IMR-90 (cell line): ENCODE measurements at regions not wholly inside any gene's neighbourhood (a gene's known extent, or its start where the extent isn't known, plus 50 kb on each side); places are given as distances from the start of the nearest gene placed in this dataset.

Experiments
- ATAC-seq: fragments of 200-7000 bp; cut with Tn5 transposase; 2 replicates; pipeline ENCODE4 v1.9.1; 2020; ENCODE audit warnings: low read depth, mild to moderate bottlenecking, moderate library complexity
- BruUV-seq: library from RNA; stranded (reverse); fragments of 400-500 nt; replicated peaks from 2 replicates; lab custom pipeline; 2021; lab: Mats Ljungman, UMichigan
- CTCF ChIA-PET: fragments of 300-600 bp; formaldehyde crosslinking; extraction: SDS; loops from one replicate; lab custom pipeline; 2021; ENCODE audit warnings: antibody characterized with exemption; lab: Yijun Ruan, JAX
- POLR2A ChIA-PET: fragments of 300-600 bp; sonication (Branson Sonifier 250); formaldehyde crosslinking; loops from one replicate; lab custom pipeline; 2022; ENCODE audit warnings: antibody characterized with exemption; ENCODE audit not compliant: unreplicated experiment; lab: Charles Lee
- DNase-seq: peaks from one replicate; pipeline ENCODE4 v3.0.0; 2013
- H2AFZ ChIP-seq: replicated peaks from 2 replicates; pipeline ENCODE3; 2013; ENCODE audit warnings: low read length, mild to moderate bottlenecking; ENCODE audit not compliant: poor library complexity
- H2AK5ac ChIP-seq: 2 replicates; pipeline ENCODE4 v1.6.1; 2013; ENCODE audit warnings: low read depth, low read length, inconsistent platforms
- H2AK9ac ChIP-seq: replicated peaks from 2 replicates; pipeline ENCODE3; 2013; ENCODE audit warnings: mild to moderate bottlenecking, low read depth, low read length, moderate library complexity; ENCODE audit not compliant: poor library complexity
- H2BK120ac ChIP-seq: 2 replicates; pipeline ENCODE4 v1.6.1; 2013; ENCODE audit warnings: low read depth, low read length, inconsistent platforms
- H2BK15ac ChIP-seq: 3 replicates; pipeline ENCODE4 v1.6.1; 2013; ENCODE audit warnings: low read depth, low read length, inconsistent platforms
- H2BK20ac ChIP-seq: 2 replicates; pipeline ENCODE4 v1.6.1; 2013; ENCODE audit warnings: low read depth, mild to moderate bottlenecking, inconsistent platforms, low read length, moderate library complexity
- H2BK5ac ChIP-seq: 2 replicates; pipeline ENCODE4 v1.6.1; 2013; ENCODE audit warnings: mild to moderate bottlenecking, low read depth, low read length, inconsistent platforms; ENCODE audit not compliant: poor library complexity, severe bottlenecking
- H3K14ac ChIP-seq: replicated peaks from 2 replicates; pipeline ENCODE4 v1.6.1; 2013; ENCODE audit warnings: low read depth, low read length, inconsistent platforms
- H3K18ac ChIP-seq: 2 replicates; pipeline ENCODE4 v1.6.1; 2013; ENCODE audit warnings: low read depth, low read length, control low read depth
- H3K23ac ChIP-seq: 2 replicates; pipeline ENCODE4 v1.6.1; 2013; ENCODE audit warnings: low read depth, low read length, inconsistent platforms
- H3K27ac ChIP-seq: 2 replicates; pipeline ENCODE4 v1.5.1; 2013; ENCODE audit warnings: mild to moderate bottlenecking, control low read depth, low read length; ENCODE audit not compliant: insufficient read depth
- H3K27me3 ChIP-seq: 2 replicates; pipeline ENCODE4 v1.6.1; 2013; ENCODE audit warnings: low read length; ENCODE audit not compliant: control insufficient read depth, insufficient read depth
- H3K36me3 ChIP-seq: 2 replicates; pipeline ENCODE4 v1.6.1; 2013; ENCODE audit warnings: low read length, mixed read lengths; ENCODE audit not compliant: control insufficient read depth, insufficient read depth
- H3K4ac ChIP-seq: 2 replicates; pipeline ENCODE4 v1.6.1; 2013; ENCODE audit warnings: low read depth, low read length, inconsistent platforms
- H3K4me1 ChIP-seq: 2 replicates; pipeline ENCODE4 v1.6.1; 2013; ENCODE audit warnings: low read length, mixed read lengths; ENCODE audit not compliant: control insufficient read depth, insufficient read depth
- H3K4me2 ChIP-seq: 2 replicates; pipeline ENCODE4 v1.6.1; 2013; ENCODE audit warnings: low read depth, mild to moderate bottlenecking, control low read depth, low read length, moderate library complexity
- H3K4me3 ChIP-seq: 2 replicates; pipeline ENCODE4 v1.5.1; 2013; ENCODE audit warnings: low read depth, mild to moderate bottlenecking, control low read depth, low read length, moderate library complexity; ENCODE audit not compliant: insufficient read depth
- H3K56ac ChIP-seq: 2 replicates; pipeline ENCODE4 v1.6.1; 2013; ENCODE audit warnings: low read length, inconsistent platforms; ENCODE audit not compliant: insufficient read depth; ENCODE audit errors: extremely low read depth
- H3K79me1 ChIP-seq, 2 experiments: 2 replicates each; pipeline ENCODE4 v1.6.1; 2013; ENCODE audit warnings: low read length in 2 of 2, inconsistent platforms in 1 of 2, low read depth in 1 of 2
- H3K9ac ChIP-seq: 2 replicates; pipeline ENCODE4 v1.6.1; 2013; ENCODE audit warnings: low read depth, low read length, control low read depth
- H3K9me1 ChIP-seq: 2 replicates; pipeline ENCODE4 v1.6.1; 2013; ENCODE audit warnings: low read length, inconsistent platforms; ENCODE audit not compliant: insufficient read depth
- H3K9me3 ChIP-seq: 2 replicates; pipeline ENCODE4 v1.6.1; 2013; ENCODE audit warnings: low read length; ENCODE audit not compliant: control insufficient read depth, insufficient read depth
- H4K20me1 ChIP-seq: 2 replicates; pipeline ENCODE4 v1.6.1; 2013; ENCODE audit warnings: low read length, inconsistent platforms; ENCODE audit not compliant: insufficient read depth
- H4K5ac ChIP-seq: 2 replicates; pipeline ENCODE4 v1.6.1; 2013; ENCODE audit warnings: mild to moderate bottlenecking, low read depth, low read length, control low read depth
- H4K8ac ChIP-seq, 2 experiments: 2 replicates each; pipeline ENCODE4 v1.6.1; 2013; ENCODE audit warnings: low read depth in 2 of 2, low read length in 2 of 2, control low read depth in 1 of 2, inconsistent platforms in 1 of 2
- H4K91ac ChIP-seq: 2 replicates; pipeline ENCODE4 v1.6.1; 2013; ENCODE audit warnings: low read depth, low read length, inconsistent platforms; ENCODE audit not compliant: insufficient read depth
- BHLHE40 ChIP-seq: fragments of 150-350 bp; IDR thresholded peaks from 2 replicates; pipeline ENCODE4 v1.6.1; 2016; ENCODE audit warnings: mild to moderate bottlenecking, low read depth, low read length
- CEBPB ChIP-seq: IDR thresholded peaks from 2 replicates; pipeline ENCODE4 v1.6.1; 2012; ENCODE audit warnings: low read depth, low read length, improper control_type of control experiment
- CHD1 ChIP-seq: IDR thresholded peaks from 2 replicates; pipeline ENCODE4 v1.6.1; 2012; ENCODE audit warnings: low read depth, low read length, improper control_type of control experiment
- FOS ChIP-seq: fragments of 150-350 bp; IDR thresholded peaks from 2 replicates; pipeline ENCODE4 v1.6.1; 2016; ENCODE audit warnings: low read depth, low read length
- MAFK ChIP-seq: IDR thresholded peaks from 2 replicates; pipeline ENCODE4 v1.6.1; 2012; ENCODE audit warnings: low read depth, low read length, improper control_type of control experiment
- MAZ ChIP-seq: IDR thresholded peaks from 2 replicates; pipeline ENCODE4 v1.6.1; 2012; ENCODE audit warnings: low read depth, mild to moderate bottlenecking, low read length, improper control_type of control experiment, moderate library complexity, borderline replicate concordance
- MXI1 ChIP-seq: IDR thresholded peaks from 2 replicates; pipeline ENCODE4 v1.6.1; 2012; ENCODE audit warnings: low read depth, mild to moderate bottlenecking, low read length, moderate library complexity, borderline replicate concordance
- NFE2L2 ChIP-seq: fragments of 150-350 bp; IDR thresholded peaks from 2 replicates; pipeline ENCODE4 v1.6.1; 2016; ENCODE audit warnings: low read depth, mild to moderate bottlenecking, low read length
- POLR2A ChIP-seq: IDR thresholded peaks from 2 replicates; pipeline ENCODE4 v1.6.1; 2012; ENCODE audit warnings: mild to moderate bottlenecking, low read depth, low read length
- RAD21 ChIP-seq: IDR thresholded peaks from 2 replicates; pipeline ENCODE4 v1.6.1; 2012; ENCODE audit warnings: low read length, improper control_type of control experiment
- RCOR1 ChIP-seq: IDR thresholded peaks from 2 replicates; pipeline ENCODE4 v1.6.1; 2012; ENCODE audit warnings: mild to moderate bottlenecking, low read length, improper control_type of control experiment; ENCODE audit not compliant: insufficient replicate concordance
- RFX5 ChIP-seq: IDR thresholded peaks from 2 replicates; pipeline ENCODE4 v1.8.0; 2012; ENCODE audit warnings: low read depth, mild to moderate bottlenecking, low read length, moderate library complexity
- SMC3 ChIP-seq: fragments of 150-350 bp; IDR thresholded peaks from 2 replicates; pipeline ENCODE4 v1.6.1; 2016; ENCODE audit warnings: low read depth, mild to moderate bottlenecking, antibody characterized with exemption, low read length, moderate library complexity
- WGBS, 2 experiments: methylation state at CpG; one replicate each; pipeline versions ENCODE4 v1.1.5 to v1.1.7; 2013; ENCODE audit warnings: missing lambda C conversion rate in 2 of 2; ENCODE audit not compliant: insufficient read length in 1 of 2; ENCODE audit errors: extremely low coverage in 2 of 2; 5-methylcytosine and 5-hydroxymethylcytosine counted together
- dilution Hi-C: fragments of 300-500 bp; cut with HindIII; formaldehyde crosslinking; loops from one replicate; pipeline ENCODE4 v1.14.3; 2018; ENCODE audit warnings: low sequenced_read_pairs; ENCODE audit not compliant: unreplicated experiment
- in situ Hi-C: fragments of 300-500 bp; cut with MboI; formaldehyde crosslinking; loops from 3 replicates; pipeline ENCODE4 v1.14.3; 2019; ENCODE audit warnings: low sequenced_read_pairs, inconsistent platforms, mixed read lengths
- intact Hi-C: fragments of 100-400 bp; cut with micrococcal nuclease; formaldehyde crosslinking; loops from 2 replicates; pipeline ENCODE4 v1.10.0; 2022
- TF ChIP-seq, protein P1 (sequence below): fragments of 150-350 bp; IDR thresholded peaks from 2 replicates; pipeline ENCODE4 v1.6.1; 2016; ENCODE audit warnings: low read depth, mild to moderate bottlenecking, low read length, moderate library complexity, borderline replicate concordance
- TF ChIP-seq, protein P2 (sequence below): fragments of 150-350 bp; IDR thresholded peaks from 2 replicates; pipeline ENCODE4 v1.6.1; 2017; ENCODE audit warnings: mild to moderate bottlenecking, antibody characterized with exemption, low read length, low read depth
- TF ChIP-seq, protein P3 (sequence below): conservative IDR thresholded peaks from 2 replicates; pipeline ENCODE4 v1.5.1; 2012; ENCODE audit warnings: mild to moderate bottlenecking, low read depth, low read length, improper control_type of control experiment

DNA sequence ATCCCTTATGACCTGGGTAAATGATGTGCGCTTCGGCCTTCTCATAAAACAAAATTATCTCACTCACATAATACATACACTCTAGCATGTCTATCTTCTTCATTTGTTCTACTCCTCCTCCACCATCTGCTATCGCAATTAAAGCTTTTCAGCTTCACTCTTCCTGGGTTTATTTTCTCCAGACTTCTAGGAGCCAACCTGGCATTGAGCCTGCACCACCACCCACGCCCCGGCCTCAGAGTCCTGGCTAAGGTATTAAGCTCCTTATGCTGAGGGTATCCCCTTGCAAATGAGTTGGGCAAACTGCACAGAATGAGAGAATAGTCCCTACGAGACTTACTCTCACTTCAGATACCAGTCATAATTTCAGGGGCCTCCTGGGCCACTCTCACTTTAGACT lies 236.1 kb upstream of the CDH12 start:
- no peak overlapping the region for H3K4me2 ChIP-seq
- intact Hi-C loops (no loop called here), in situ Hi-C loops (no loop called here), dilution Hi-C loops (no loop called here)
- H3K56ac ChIP-seq = no peak overlapping the region
- no TSS peak for BruUV-seq
- no peak for DNase-seq
- WGBS, 2 experiments = 93% methylated on average over 3 of the region's 6 CpGs; no CpG with 5 or more reads in 1 of the 2 experiments
- no peak overlapping the region for H2BK15ac ChIP-seq
- H2BK20ac ChIP-seq = no peak overlapping the region
- H3K9me1 ChIP-seq = no peaks in the 10 kb centered on the region
- H3K9ac ChIP-seq = no peak overlapping the region
- no peak overlapping the region for H3K27ac ChIP-seq
- H3K14ac ChIP-seq = no peak overlapping the region
- no peak overlapping the region for H2AK5ac ChIP-seq
- no peak overlapping the region for H2AK9ac ChIP-seq
- no peak overlapping the region for H4K5ac ChIP-seq
- CTCF ChIA-PET = no interaction called here
- no peak overlapping the region for H4K8ac ChIP-seq
- H2BK5ac ChIP-seq = no peak overlapping the region
- no peaks in the 10 kb centered on the region for H3K27me3 ChIP-seq
- H3K4ac ChIP-seq = no peak overlapping the region
- no peaks in the 10 kb centered on the region for H3K4me1 ChIP-seq
- no peaks in the 10 kb centered on the region for H3K36me3 ChIP-seq
- H4K20me1 ChIP-seq = no peaks in the 10 kb centered on the region
- no peaks in the 10 kb centered on the region for H3K9me3 ChIP-seq
- TF ChIP-seq CHD1 (no peak), MAZ (no peak), FOS (no peak), NFE2L2 (no peak), RCOR1 (no peak), RFX5 (no peak), BHLHE40 (no peak), MXI1 (no peak), CEBPB (no peak), RAD21 (no peak), SMC3 (no peak), MAFK (no peak), POLR2A (no peak)
- TF ChIP-seq, protein P1, sequence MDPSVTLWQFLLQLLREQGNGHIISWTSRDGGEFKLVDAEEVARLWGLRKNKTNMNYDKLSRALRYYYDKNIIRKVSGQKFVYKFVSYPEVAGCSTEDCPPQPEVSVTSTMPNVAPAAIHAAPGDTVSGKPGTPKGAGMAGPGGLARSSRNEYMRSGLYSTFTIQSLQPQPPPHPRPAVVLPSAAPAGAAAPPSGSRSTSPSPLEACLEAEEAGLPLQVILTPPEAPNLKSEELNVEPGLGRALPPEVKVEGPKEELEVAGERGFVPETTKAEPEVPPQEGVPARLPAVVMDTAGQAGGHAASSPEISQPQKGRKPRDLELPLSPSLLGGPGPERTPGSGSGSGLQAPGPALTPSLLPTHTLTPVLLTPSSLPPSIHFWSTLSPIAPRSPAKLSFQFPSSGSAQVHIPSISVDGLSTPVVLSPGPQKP = no peak
- TF ChIP-seq, protein P2, sequence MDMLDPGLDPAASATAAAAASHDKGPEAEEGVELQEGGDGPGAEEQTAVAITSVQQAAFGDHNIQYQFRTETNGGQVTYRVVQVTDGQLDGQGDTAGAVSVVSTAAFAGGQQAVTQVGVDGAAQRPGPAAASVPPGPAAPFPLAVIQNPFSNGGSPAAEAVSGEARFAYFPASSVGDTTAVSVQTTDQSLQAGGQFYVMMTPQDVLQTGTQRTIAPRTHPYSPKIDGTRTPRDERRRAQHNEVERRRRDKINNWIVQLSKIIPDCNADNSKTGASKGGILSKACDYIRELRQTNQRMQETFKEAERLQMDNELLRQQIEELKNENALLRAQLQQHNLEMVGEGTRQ = no peak
- TF ChIP-seq, protein P3, sequence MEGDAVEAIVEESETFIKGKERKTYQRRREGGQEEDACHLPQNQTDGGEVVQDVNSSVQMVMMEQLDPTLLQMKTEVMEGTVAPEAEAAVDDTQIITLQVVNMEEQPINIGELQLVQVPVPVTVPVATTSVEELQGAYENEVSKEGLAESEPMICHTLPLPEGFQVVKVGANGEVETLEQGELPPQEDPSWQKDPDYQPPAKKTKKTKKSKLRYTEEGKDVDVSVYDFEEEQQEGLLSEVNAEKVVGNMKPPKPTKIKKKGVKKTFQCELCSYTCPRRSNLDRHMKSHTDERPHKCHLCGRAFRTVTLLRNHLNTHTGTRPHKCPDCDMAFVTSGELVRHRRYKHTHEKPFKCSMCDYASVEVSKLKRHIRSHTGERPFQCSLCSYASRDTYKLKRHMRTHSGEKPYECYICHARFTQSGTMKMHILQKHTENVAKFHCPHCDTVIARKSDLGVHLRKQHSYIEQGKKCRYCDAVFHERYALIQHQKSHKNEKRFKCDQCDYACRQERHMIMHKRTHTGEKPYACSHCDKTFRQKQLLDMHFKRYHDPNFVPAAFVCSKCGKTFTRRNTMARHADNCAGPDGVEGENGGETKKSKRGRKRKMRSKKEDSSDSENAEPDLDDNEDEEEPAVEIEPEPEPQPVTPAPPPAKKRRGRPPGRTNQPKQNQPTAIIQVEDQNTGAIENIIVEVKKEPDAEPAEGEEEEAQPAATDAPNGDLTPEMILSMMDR = no peak
- POLR2A ChIA-PET = no interaction called here
- no peak overlapping the region for H3K18ac ChIP-seq
- H3K4me3 ChIP-seq = no peak overlapping the region
- H4K91ac ChIP-seq = no peak overlapping the region
- H3K23ac ChIP-seq = no peak overlapping the region
- no peak overlapping the region for H2BK120ac ChIP-seq
- ATAC-seq = no peak
- H3K79me1 ChIP-seq = no peaks in the 10 kb centered on the region
- no peak overlapping the region for H2AFZ ChIP-seq
